ENCODE measurements at regions not wholly inside any gene's neighbourhood (a gene's known extent, or its start where the extent isn't known, plus 50 kb on each side); places are given as distances from the start of the nearest gene placed in this dataset.

GRCh38 chr13:65347420-65348030, 1882.6 kb downstream of the PCDH9 start:
- TF ChIP-seq USF2 (IDR thresholded peaks at IDR 0.05; ENCODE audit: low read depth, low read length): no peak
- TF ChIP-seq USF2 (CRISPR knock-in tag; IDR thresholded peaks at IDR 0.05; ENCODE audit: borderline replicate concordance): no peak
- no peak for TF ChIP-seq HCFC1 (IDR thresholded peaks at IDR 0.05; ENCODE audit: low read depth, low read length)
